ENCODE measurements at regions not wholly inside any gene's neighbourhood (a gene's known extent, or its start where the extent isn't known, plus 50 kb on each side); places are given as distances from the start of the nearest gene placed in this dataset.

DNA sequence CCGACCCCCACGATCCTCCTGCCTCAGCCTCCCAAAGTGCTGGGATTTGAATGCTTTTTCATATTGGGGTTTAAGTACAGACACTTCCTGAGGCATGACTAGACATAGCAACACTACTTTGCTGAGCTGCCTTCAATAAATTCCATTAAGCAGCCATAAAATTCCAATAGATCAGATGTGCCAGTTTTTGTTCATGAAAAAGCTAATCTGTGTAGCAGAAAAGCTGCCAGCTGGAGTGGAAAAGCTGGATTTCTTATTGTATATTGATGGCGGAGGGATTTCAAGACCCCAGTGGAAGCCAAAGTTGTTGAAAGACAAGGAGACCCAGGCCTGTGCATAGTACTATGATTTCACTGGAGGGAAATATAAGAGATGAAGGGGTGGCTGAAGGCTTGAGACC is 209.0 kb upstream of the NUDT4 start:
- H3K9me3 ChIP-seq (ENCODE audit: severe bottlenecking): no peaks in the 10 kb centered on the region
- TF ChIP-seq, protein P1, sequence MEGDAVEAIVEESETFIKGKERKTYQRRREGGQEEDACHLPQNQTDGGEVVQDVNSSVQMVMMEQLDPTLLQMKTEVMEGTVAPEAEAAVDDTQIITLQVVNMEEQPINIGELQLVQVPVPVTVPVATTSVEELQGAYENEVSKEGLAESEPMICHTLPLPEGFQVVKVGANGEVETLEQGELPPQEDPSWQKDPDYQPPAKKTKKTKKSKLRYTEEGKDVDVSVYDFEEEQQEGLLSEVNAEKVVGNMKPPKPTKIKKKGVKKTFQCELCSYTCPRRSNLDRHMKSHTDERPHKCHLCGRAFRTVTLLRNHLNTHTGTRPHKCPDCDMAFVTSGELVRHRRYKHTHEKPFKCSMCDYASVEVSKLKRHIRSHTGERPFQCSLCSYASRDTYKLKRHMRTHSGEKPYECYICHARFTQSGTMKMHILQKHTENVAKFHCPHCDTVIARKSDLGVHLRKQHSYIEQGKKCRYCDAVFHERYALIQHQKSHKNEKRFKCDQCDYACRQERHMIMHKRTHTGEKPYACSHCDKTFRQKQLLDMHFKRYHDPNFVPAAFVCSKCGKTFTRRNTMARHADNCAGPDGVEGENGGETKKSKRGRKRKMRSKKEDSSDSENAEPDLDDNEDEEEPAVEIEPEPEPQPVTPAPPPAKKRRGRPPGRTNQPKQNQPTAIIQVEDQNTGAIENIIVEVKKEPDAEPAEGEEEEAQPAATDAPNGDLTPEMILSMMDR (IDR thresholded peaks at IDR 0.05; ENCODE audit: poor library complexity, severe bottlenecking): no peak
- ATAC-seq (ENCODE audit: low read depth) (no peak), DNase-seq (ENCODE audit: low spot score) (no peak)
- no peaks in the 10 kb centered on the region for H3K36me3 ChIP-seq (ENCODE audit: low read depth)
- no peaks in the 10 kb centered on the region for H3K4me1 ChIP-seq (ENCODE audit: insufficient read depth, poor library complexity, severe bottlenecking)
- H3K27me3 ChIP-seq (ENCODE audit: insufficient read depth, poor library complexity, severe bottlenecking): no peaks in the 10 kb centered on the region
- no peak overlapping the region for H3K4me3 ChIP-seq (ENCODE audit: severe bottlenecking)
- no peak overlapping the region for H3K27ac ChIP-seq (ENCODE audit: poor library complexity, severe bottlenecking)

DNA sequence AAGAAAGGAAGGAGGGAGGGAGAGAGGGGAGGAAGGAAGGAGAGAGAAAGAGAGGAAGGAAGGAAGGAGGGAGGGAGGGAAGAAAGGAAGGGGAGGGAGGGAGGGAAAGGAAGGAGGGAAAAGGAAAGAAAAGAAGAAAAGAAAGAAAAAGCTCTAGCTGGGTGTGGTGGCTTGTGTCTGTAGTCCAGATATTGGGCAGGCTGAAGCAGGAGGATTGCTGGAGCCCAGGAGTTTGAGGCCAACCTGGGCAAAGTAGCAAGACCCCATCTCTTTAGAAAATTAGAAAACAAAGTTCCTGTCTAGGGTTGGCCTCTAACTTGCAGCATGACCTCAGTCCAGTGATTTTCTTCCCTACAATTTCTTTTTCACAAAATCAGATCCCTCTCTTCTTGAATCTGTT is 208.2 kb upstream of the NUDT4 start:
- ATAC-seq (ENCODE audit: low read depth) (no peak), DNase-seq (ENCODE audit: low spot score) (no peak)
- Histone ChIP-seq H3K27ac (ENCODE audit: poor library complexity, severe bottlenecking) (no peak overlapping the region), H3K4me3 (ENCODE audit: severe bottlenecking) (no peak overlapping the region), H3K4me1 (ENCODE audit: insufficient read depth, poor library complexity, severe bottlenecking) (no peaks in the 10 kb centered on the region), H3K9me3 (ENCODE audit: severe bottlenecking) (no peaks in the 10 kb centered on the region), H3K36me3 (ENCODE audit: low read depth) (no peaks in the 10 kb centered on the region), H3K27me3 (ENCODE audit: insufficient read depth, poor library complexity, severe bottlenecking) (no peaks in the 10 kb centered on the region)
- TF ChIP-seq, protein P1 (IDR thresholded peaks at IDR 0.05; ENCODE audit: poor library complexity, severe bottlenecking): no peak

DNA sequence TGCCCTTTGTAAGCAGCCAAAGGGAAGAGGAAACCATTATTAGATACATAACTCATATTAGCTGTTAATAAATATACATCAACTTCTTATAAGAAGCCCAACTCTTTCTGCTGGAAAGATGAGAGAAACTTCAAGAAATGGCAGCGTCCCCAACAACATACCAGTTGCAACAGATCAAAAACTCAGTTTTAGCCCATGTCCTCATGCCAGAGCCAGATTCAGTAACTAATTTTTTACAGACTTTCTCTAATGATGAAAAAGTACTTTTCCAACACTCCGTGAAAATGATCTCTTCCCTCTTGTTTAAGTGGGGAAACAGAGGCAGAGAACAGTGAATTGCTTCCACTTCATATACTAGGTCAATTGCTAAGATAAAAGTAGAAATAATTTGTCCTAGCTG is 206.8 kb upstream of the NUDT4 start:
- H3K9me3 ChIP-seq (ENCODE audit: severe bottlenecking): no peaks in the 10 kb centered on the region
- H3K36me3 ChIP-seq (ENCODE audit: low read depth): no peaks in the 10 kb centered on the region
- TF ChIP-seq, protein P1 (IDR thresholded peaks at IDR 0.05; ENCODE audit: poor library complexity, severe bottlenecking): no peak
- no peaks in the 10 kb centered on the region for H3K27me3 ChIP-seq (ENCODE audit: insufficient read depth, poor library complexity, severe bottlenecking)
- no peak overlapping the region for H3K4me3 ChIP-seq (ENCODE audit: severe bottlenecking)
- DNase-seq (ENCODE audit: low spot score): no peak
- no peaks in the 10 kb centered on the region for H3K4me1 ChIP-seq (ENCODE audit: insufficient read depth, poor library complexity, severe bottlenecking)
- ATAC-seq (ENCODE audit: low read depth): no peak
- H3K27ac ChIP-seq (ENCODE audit: poor library complexity, severe bottlenecking): no peak overlapping the region

DNA sequence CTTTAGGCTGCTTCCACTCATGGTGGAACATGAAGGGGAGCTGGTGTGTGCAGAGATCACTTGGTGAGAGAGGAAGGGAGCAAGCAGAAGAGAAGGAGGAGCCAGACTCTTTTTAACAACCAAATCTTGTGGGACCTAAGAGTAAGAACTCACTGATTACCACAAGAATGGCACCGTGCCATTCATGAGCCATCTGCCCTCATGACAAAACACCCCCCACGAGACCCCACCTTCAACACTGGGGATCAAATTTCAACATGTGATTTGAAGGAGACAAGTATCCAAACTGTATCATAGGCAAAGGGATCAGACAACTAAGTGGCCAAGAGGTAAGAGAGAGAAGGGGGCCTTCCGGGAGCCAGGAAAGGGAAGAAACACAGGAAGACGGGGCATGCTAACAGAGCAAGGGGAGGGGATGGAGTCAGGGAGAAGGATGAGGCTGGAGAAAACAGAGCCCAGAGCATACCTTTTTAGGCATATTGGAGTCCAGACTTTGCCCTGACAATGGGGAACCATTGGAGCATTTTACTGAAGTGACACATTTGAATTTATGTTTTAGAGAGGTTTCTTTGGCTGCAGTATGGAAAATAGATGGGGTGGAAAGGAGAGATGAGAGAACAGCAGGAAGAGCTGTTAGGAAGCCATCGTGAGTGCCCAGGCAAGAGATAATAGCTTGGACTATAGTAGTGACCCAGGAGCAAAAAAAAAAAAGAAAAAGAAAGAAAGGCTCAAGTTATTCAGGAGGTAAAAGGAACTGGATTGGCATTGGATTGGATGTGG is 204.4 kb upstream of the NUDT4 start:
- Histone ChIP-seq H3K9me3 (ENCODE audit: severe bottlenecking) (no peaks in the 10 kb centered on the region), H3K27ac (ENCODE audit: poor library complexity, severe bottlenecking) (no peak overlapping the region), H3K4me3 (ENCODE audit: severe bottlenecking) (no peak overlapping the region), H3K4me1 (ENCODE audit: insufficient read depth, poor library complexity, severe bottlenecking) (no peaks in the 10 kb centered on the region), H3K36me3 (ENCODE audit: low read depth) (no peaks in the 10 kb centered on the region), H3K27me3 (ENCODE audit: insufficient read depth, poor library complexity, severe bottlenecking) (no peaks in the 10 kb centered on the region)
- TF ChIP-seq, protein P1 (IDR thresholded peaks at IDR 0.05; ENCODE audit: poor library complexity, severe bottlenecking): no peak
- ATAC-seq (ENCODE audit: low read depth): no peak
- no peak for DNase-seq (ENCODE audit: low spot score)

DNA sequence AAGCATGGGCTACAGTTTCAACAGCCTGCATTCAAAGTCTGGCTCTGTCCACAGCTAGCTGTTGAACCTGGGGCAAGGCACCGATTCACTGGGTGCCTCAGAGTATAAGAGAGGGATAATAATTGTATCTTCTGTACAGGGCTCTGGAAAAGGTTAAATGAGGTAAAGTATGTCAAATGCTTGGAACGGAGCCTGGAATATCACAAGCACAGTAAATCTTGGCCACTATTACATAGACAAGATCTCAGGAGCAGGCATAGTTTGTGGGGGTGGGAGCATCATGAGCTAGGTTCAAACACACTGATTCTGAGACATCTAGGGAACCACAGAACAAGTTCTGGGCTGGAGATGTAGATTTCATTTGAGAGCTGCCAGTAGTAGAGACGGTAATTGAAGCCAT is 203.7 kb upstream of the NUDT4 start:
- no peaks in the 10 kb centered on the region for H3K9me3 ChIP-seq (ENCODE audit: severe bottlenecking)
- no peak overlapping the region for H3K27ac ChIP-seq (ENCODE audit: poor library complexity, severe bottlenecking)
- TF ChIP-seq, protein P1 (IDR thresholded peaks at IDR 0.05; ENCODE audit: poor library complexity, severe bottlenecking): no peak
- ATAC-seq (ENCODE audit: low read depth): no peak; the same call in 2 of the 3 replicates
- H3K4me3 ChIP-seq (ENCODE audit: severe bottlenecking): no peak overlapping the region
- H3K27me3 ChIP-seq (ENCODE audit: insufficient read depth, poor library complexity, severe bottlenecking): no peaks in the 10 kb centered on the region
- no peak for DNase-seq (ENCODE audit: low spot score)
- no peaks in the 10 kb centered on the region for H3K36me3 ChIP-seq (ENCODE audit: low read depth)
- H3K4me1 ChIP-seq (ENCODE audit: insufficient read depth, poor library complexity, severe bottlenecking): no peaks in the 10 kb centered on the region
